NT2/D1 (cell line): ENCODE measurements at regions not wholly inside any gene's neighbourhood (a gene's known extent, or its start where the extent isn't known, plus 50 kb on each side); places are given as distances from the start of the nearest gene placed in this dataset.
"Not testable (repeated sequence)": the region's sequence is repeated elsewhere in the genome, so short reads cannot be mapped to it uniquely, and the experiment has no call there.

ENCODE experiments used
- DNase-seq: peaks from one replicate; pipeline ENCODE4 v3.0.0-alpha.2; 2011; ENCODE audit warnings: low read depth, low spot score
- H3K27me3 ChIP-seq: 2 replicates; pipeline ENCODE4 v1.6.0; 2011; ENCODE audit warnings: mild to moderate bottlenecking; ENCODE audit not compliant: insufficient read length, insufficient read depth
- H3K36me3 ChIP-seq: 2 replicates; pipeline ENCODE4 v1.6.1; 2011; ENCODE audit warnings: mild to moderate bottlenecking, low read length, mixed read lengths; ENCODE audit not compliant: insufficient read depth, insufficient read length
- H3K4me1 ChIP-seq: 2 replicates; pipeline ENCODE4 v1.5.1; 2011; ENCODE audit not compliant: insufficient read depth, insufficient read length
- H3K4me3 ChIP-seq: 2 replicates; pipeline ENCODE4 v1.5.1; 2011; ENCODE audit warnings: low read depth; ENCODE audit not compliant: insufficient read length
- H3K9ac ChIP-seq: 2 replicates; pipeline ENCODE4 v1.6.0; 2011; ENCODE audit warnings: low read depth; ENCODE audit not compliant: insufficient read length
- H3K9me3 ChIP-seq: 2 replicates; pipeline ENCODE4 v1.5.1; 2011; ENCODE audit warnings: mild to moderate bottlenecking, low read length; ENCODE audit not compliant: insufficient read depth
- SUZ12 ChIP-seq: IDR thresholded peaks from 2 replicates; pipeline ENCODE4 v1.6.1; 2011; ENCODE audit not compliant: insufficient read length, insufficient read depth; ENCODE audit errors: extremely low read depth
- YY1 ChIP-seq: IDR thresholded peaks from 2 replicates; pipeline ENCODE4 v1.6.1; 2011; ENCODE audit not compliant: insufficient read length, insufficient read depth
- ZNF274 ChIP-seq: IDR thresholded peaks from 2 replicates; pipeline ENCODE4 v1.6.1; 2011; ENCODE audit warnings: mild to moderate bottlenecking, low read depth, low read length

- Histone ChIP-seq H3K4me3 (no peak overlapping the region), H3K27me3 (no peaks in the 10 kb centered on the region), H3K4me1 (peaks cover 2% of the 10 kb centered on the region), H3K9me3 (peaks cover 29% of the 10 kb centered on the region), H3K36me3 (no peaks in the 10 kb centered on the region), H3K9ac (no peak overlapping the region)
- no peak for DNase-seq
- TF ChIP-seq ZNF274 = no peak
- no peak for TF ChIP-seq SUZ12
- TF ChIP-seq YY1 = no peak
Measured at GRCh38 chr6:4209196-4209595, 73.8 kb upstream of the ECI2 start.

- H3K9me3 ChIP-seq = peaks cover 20% of the 10 kb centered on the region
- H3K4me3 ChIP-seq = no peak overlapping the region
- H3K36me3 ChIP-seq = no peaks in the 10 kb centered on the region
- no peak overlapping the region for H3K9ac ChIP-seq
- no peak for DNase-seq
- no peaks in the 10 kb centered on the region for H3K27me3 ChIP-seq
- no peak for TF ChIP-seq YY1
- no peak for TF ChIP-seq ZNF274
- TF ChIP-seq SUZ12 = no peak
- H3K4me1 ChIP-seq = peaks cover 2% of the 10 kb centered on the region
Measured at GRCh38 chr6:4208158-4208557, 72.8 kb upstream of the ECI2 start.

GRCh38 chr6:4203642-4204417, 68.5 kb upstream of the ECI2 start:
- not testable (repeated sequence) for H3K4me1 ChIP-seq, H3K27me3 ChIP-seq, H3K36me3 ChIP-seq, DNase-seq, H3K4me3 ChIP-seq, H3K9ac ChIP-seq
- peaks cover 11% of the 10 kb centered on the region; the same call in 1 of the 2 replicates for H3K9me3 ChIP-seq

GRCh38 chr6:4192627-4193026, 57.3 kb upstream of the ECI2 start:
- no peak for TF ChIP-seq SUZ12
- no peak for TF ChIP-seq YY1
- TF ChIP-seq ZNF274 = no peak
- Histone ChIP-seq H3K4me1 (no peaks in the 10 kb centered on the region), H3K4me3 (no peak overlapping the region), H3K9ac (no peak overlapping the region), H3K9me3 (no peaks in the 10 kb centered on the region), H3K27me3 (no peaks in the 10 kb centered on the region), H3K36me3 (no peaks in the 10 kb centered on the region)
- no peak for DNase-seq

- Histone ChIP-seq H3K36me3 (no peaks in the 10 kb centered on the region), H3K9ac (no peak overlapping the region), H3K9me3 (no peaks in the 10 kb centered on the region), H3K4me1 (no peaks in the 10 kb centered on the region), H3K27me3 (no peaks in the 10 kb centered on the region), H3K4me3 (no peak overlapping the region)
- no peak for DNase-seq
- TF ChIP-seq SUZ12 (no peak), ZNF274 (no peak), YY1 (no peak)
Measured at GRCh38 chr6:4192173-4192572, 56.8 kb upstream of the ECI2 start.

GRCh38 chr6:4191271-4191721, 55.9 kb upstream of the ECI2 start:
- no peak for DNase-seq
- TF ChIP-seq SUZ12 = no peak
- TF ChIP-seq ZNF274 = no peak
- no peak for TF ChIP-seq YY1
- no peaks in the 10 kb centered on the region for H3K27me3 ChIP-seq
- H3K4me3 ChIP-seq = no peak overlapping the region
- no peaks in the 10 kb centered on the region for H3K9me3 ChIP-seq
- no peak overlapping the region for H3K9ac ChIP-seq
- H3K36me3 ChIP-seq = no peaks in the 10 kb centered on the region
- no peaks in the 10 kb centered on the region for H3K4me1 ChIP-seq

GRCh38 chr6:4189249-4189648, 53.9 kb upstream of the ECI2 start:
- TF ChIP-seq SUZ12 (no peak), YY1 (no peak), ZNF274 (no peak)
- H3K4me3 ChIP-seq = no peak overlapping the region
- no peaks in the 10 kb centered on the region for H3K27me3 ChIP-seq
- no peaks in the 10 kb centered on the region for H3K4me1 ChIP-seq
- no peaks in the 10 kb centered on the region for H3K36me3 ChIP-seq
- no peak for DNase-seq
- no peak overlapping the region for H3K9ac ChIP-seq
- peaks cover 7% of the 10 kb centered on the region; the same call in 1 of the 2 replicates for H3K9me3 ChIP-seq

- DNase-seq = no peak
- Histone ChIP-seq H3K36me3 (no peaks in the 10 kb centered on the region), H3K4me1 (no peaks in the 10 kb centered on the region), H3K9ac (no peak overlapping the region), H3K4me3 (no peak overlapping the region), H3K9me3 (peaks cover 7% of the 10 kb centered on the region; the same call in 1 of the 2 replicates), H3K27me3 (no peaks in the 10 kb centered on the region)
- no peak for TF ChIP-seq YY1
- TF ChIP-seq SUZ12 = no peak
- no peak for TF ChIP-seq ZNF274
Measured at GRCh38 chr6:4188801-4189200, 53.4 kb upstream of the ECI2 start.
